ENCODE measurements at regions not wholly inside any gene's neighbourhood (a gene's known extent, or its start where the extent isn't known, plus 50 kb on each side); places are given as distances from the start of the nearest gene placed in this dataset.

GRCh38 chr14:35986219-35986573 lies 160.1 kb downstream of the BRMS1L start:
- peak; percentile 31 for FAIRE-seq
- TF ChIP-seq POU2F2 (IDR thresholded peaks at IDR 0.05; ENCODE audit: low read depth, low read length) (no peak), POLR2A (IDR thresholded peaks at IDR 0.05; ENCODE audit: low read depth, low read length) (no peak), POLR2AphosphoS5 (IDR thresholded peaks at IDR 0.05; ENCODE audit: low read depth, low read length) (no peak), TAF1 (IDR thresholded peaks at IDR 0.05; ENCODE audit: low read depth, low read length) (no peak), PAX5 (IDR thresholded peaks at IDR 0.05; ENCODE audit: insufficient read depth, low read length, severe bottlenecking) (no peak), SPI1 (IDR thresholded peaks at IDR 0.05; ENCODE audit: low read depth, low read length) (no peak)
- no peak for DNase-seq (ENCODE audit: insufficient read length, low spot score)

GRCh38 chr14:35985474-35986218 lies 159.5 kb downstream of the BRMS1L start:
- DNase-seq (ENCODE audit: insufficient read length, low spot score) (no peak), FAIRE-seq (no peak)
- TF ChIP-seq PAX5 (IDR thresholded peaks at IDR 0.05; ENCODE audit: insufficient read depth, low read length, severe bottlenecking) (no peak), SPI1 (IDR thresholded peaks at IDR 0.05; ENCODE audit: low read depth, low read length) (no peak), TAF1 (IDR thresholded peaks at IDR 0.05; ENCODE audit: low read depth, low read length) (no peak), POLR2A (IDR thresholded peaks at IDR 0.05; ENCODE audit: low read depth, low read length) (no peak), POU2F2 (IDR thresholded peaks at IDR 0.05; ENCODE audit: low read depth, low read length) (no peak), POLR2AphosphoS5 (IDR thresholded peaks at IDR 0.05; ENCODE audit: low read depth, low read length) (no peak)

GRCh38 chr14:35979531-35979930 lies 153.4 kb downstream of the BRMS1L start:
- FAIRE-seq (no peak), DNase-seq (ENCODE audit: insufficient read length, low spot score) (no peak)
- TF ChIP-seq TAF1 (IDR thresholded peaks at IDR 0.05; ENCODE audit: low read depth, low read length) (no peak), SPI1 (IDR thresholded peaks at IDR 0.05; ENCODE audit: low read depth, low read length) (no peak), POLR2AphosphoS5 (IDR thresholded peaks at IDR 0.05; ENCODE audit: low read depth, low read length) (no peak), POLR2A (IDR thresholded peaks at IDR 0.05; ENCODE audit: low read depth, low read length) (no peak), PAX5 (IDR thresholded peaks at IDR 0.05; ENCODE audit: insufficient read depth, low read length, severe bottlenecking) (no peak), POU2F2 (IDR thresholded peaks at IDR 0.05; ENCODE audit: low read depth, low read length) (no peak)

DNA sequence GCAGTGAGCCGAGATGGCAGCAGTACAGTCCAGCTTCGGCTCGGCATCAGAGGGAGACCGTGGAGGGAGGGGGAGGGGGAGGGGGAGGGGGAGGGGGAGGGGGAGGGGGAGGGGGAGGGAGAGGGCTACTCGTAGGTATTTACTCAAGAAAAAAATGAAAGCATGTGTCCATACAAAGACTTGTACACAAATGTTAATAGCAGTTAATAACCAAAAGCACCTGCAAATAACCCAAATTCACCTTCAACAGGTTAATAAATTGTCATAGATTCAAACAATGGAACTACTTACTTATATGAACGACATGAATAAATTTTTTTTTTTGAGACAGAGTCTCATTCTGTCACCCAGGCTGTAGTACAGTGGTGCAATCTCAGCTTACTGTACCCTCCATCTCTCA lies 152.4 kb downstream of the BRMS1L start:
- DNase-seq (ENCODE audit: insufficient read length, low spot score) (no peak), FAIRE-seq (no peak)
- TF ChIP-seq POU2F2 (IDR thresholded peaks at IDR 0.05; ENCODE audit: low read depth, low read length) = no peak
- TF ChIP-seq PAX5 (IDR thresholded peaks at IDR 0.05; ENCODE audit: insufficient read depth, low read length, severe bottlenecking) = no peak
- TF ChIP-seq POLR2AphosphoS5 (IDR thresholded peaks at IDR 0.05; ENCODE audit: low read depth, low read length) = no peak
- TF ChIP-seq POLR2A (IDR thresholded peaks at IDR 0.05; ENCODE audit: low read depth, low read length) = no peak
- no peak for TF ChIP-seq SPI1 (IDR thresholded peaks at IDR 0.05; ENCODE audit: low read depth, low read length)
- no peak for TF ChIP-seq TAF1 (IDR thresholded peaks at IDR 0.05; ENCODE audit: low read depth, low read length)

GRCh38 chr14:35975814-35976213 lies 149.7 kb downstream of the BRMS1L start:
- TF ChIP-seq POLR2A (IDR thresholded peaks at IDR 0.05; ENCODE audit: low read depth, low read length) (no peak), SPI1 (IDR thresholded peaks at IDR 0.05; ENCODE audit: low read depth, low read length) (no peak), TAF1 (IDR thresholded peaks at IDR 0.05; ENCODE audit: low read depth, low read length) (no peak), POU2F2 (IDR thresholded peaks at IDR 0.05; ENCODE audit: low read depth, low read length) (no peak), PAX5 (IDR thresholded peaks at IDR 0.05; ENCODE audit: insufficient read depth, low read length, severe bottlenecking) (no peak), POLR2AphosphoS5 (IDR thresholded peaks at IDR 0.05; ENCODE audit: low read depth, low read length) (no peak)
- no peak for DNase-seq (ENCODE audit: insufficient read length, low spot score)
- FAIRE-seq = no peak

DNA sequence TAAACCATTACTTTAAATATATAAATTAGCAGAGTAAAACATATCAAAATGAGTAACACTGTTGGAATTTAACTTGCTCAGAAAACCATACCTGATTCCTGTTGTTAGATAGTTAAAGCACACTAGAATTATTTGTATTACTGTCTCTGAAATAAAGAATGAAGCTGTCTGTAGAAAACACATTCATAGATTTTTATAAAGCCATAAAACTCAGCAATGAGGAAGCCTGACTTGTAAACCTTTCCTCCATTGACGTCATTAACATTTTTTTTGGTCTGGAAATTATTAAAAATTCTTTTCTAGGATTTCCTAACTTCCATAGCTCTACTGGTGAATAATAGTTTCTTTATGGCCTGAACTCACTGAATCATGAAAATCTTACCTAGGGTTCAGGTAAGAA lies 147.6 kb downstream of the BRMS1L start:
- FAIRE-seq = no peak
- no peak for DNase-seq (ENCODE audit: insufficient read length, low spot score)
- TF ChIP-seq SPI1 (IDR thresholded peaks at IDR 0.05; ENCODE audit: low read depth, low read length) (no peak), POLR2A (IDR thresholded peaks at IDR 0.05; ENCODE audit: low read depth, low read length) (no peak)

DNA sequence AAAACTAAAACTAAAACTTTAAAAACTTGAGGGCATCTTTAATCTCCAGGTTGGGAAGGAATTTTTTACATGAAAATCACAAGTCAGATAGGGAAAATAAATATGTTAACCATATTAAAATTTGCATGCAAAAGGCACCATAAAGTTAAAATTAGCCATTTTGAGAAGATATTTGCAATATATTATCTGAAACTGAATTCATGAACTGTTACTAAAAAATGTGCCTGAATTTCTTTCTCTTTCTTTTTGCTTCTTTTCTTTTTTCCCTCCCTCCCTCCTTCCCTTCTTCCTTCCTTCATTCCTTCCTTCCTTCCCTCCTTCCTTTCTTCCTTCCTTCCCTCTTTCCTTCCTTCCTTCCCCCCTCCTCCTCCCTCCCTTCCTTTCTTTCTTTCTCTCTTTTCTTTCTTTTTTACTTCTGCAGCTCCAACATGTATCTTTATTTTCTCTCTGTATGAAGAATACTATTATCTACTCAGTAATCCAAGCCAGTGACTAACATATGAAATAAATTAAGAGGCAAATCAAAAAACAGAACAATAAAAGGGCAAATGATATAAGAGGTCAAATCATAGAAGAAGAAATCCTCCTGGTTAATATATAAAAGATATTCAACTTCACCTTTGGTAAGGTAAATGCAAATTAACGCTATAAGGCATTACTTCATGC lies 146.0 kb downstream of the BRMS1L start:
- DNase-seq (ENCODE audit: insufficient read length, low spot score) (no peak), FAIRE-seq (no peak)
- TF ChIP-seq PAX5 (IDR thresholded peaks at IDR 0.05; ENCODE audit: insufficient read depth, low read length, severe bottlenecking) (no peak), POU2F2 (IDR thresholded peaks at IDR 0.05; ENCODE audit: low read depth, low read length) (no peak), TAF1 (IDR thresholded peaks at IDR 0.05; ENCODE audit: low read depth, low read length) (no peak), POLR2AphosphoS5 (IDR thresholded peaks at IDR 0.05; ENCODE audit: low read depth, low read length) (no peak), POLR2A (IDR thresholded peaks at IDR 0.05; ENCODE audit: low read depth, low read length) (no peak), SPI1 (IDR thresholded peaks at IDR 0.05; ENCODE audit: low read depth, low read length) (no peak)

- DNase-seq (ENCODE audit: insufficient read length, low spot score) (no peak), FAIRE-seq (no peak)
- TF ChIP-seq POLR2AphosphoS5 (IDR thresholded peaks at IDR 0.05; ENCODE audit: low read depth, low read length) = no peak
Observed at GRCh38 chr14:35969310-35969709, 143.2 kb downstream of the BRMS1L start.

DNA sequence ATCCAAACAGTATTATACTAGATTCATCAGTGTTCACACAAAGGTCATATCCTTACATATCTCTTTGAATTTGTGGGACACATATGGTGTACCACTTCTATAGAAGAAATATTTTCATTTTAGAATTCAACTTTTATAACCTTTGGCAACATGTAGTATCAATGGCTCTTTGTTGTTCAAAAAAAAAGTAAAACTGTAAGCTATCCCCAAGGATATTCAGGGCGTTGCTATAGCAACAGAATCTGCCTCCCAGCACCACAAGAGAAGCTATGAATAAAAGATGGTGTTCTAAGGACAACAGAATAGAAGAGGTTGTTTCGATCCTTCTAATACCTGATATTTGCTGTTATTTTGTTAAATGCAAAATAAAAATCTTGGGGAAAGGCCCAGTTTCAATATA lies 139.3 kb downstream of the BRMS1L start:
- DNase-seq (ENCODE audit: insufficient read length, low spot score) = no peak
- TF ChIP-seq TAF1 (IDR thresholded peaks at IDR 0.05; ENCODE audit: low read depth, low read length) = no peak
- TF ChIP-seq POLR2AphosphoS5 (IDR thresholded peaks at IDR 0.05; ENCODE audit: low read depth, low read length) = no peak
- TF ChIP-seq POU2F2 (IDR thresholded peaks at IDR 0.05; ENCODE audit: low read depth, low read length) = no peak
- TF ChIP-seq SPI1 (IDR thresholded peaks at IDR 0.05; ENCODE audit: low read depth, low read length) = no peak
- no peak for TF ChIP-seq PAX5 (IDR thresholded peaks at IDR 0.05; ENCODE audit: insufficient read depth, low read length, severe bottlenecking)
- no peak for TF ChIP-seq POLR2A (IDR thresholded peaks at IDR 0.05; ENCODE audit: low read depth, low read length)
- no peak for FAIRE-seq
